OCI-LY7 (cell line): ENCODE measurements at regions not wholly inside any gene's neighbourhood (a gene's known extent, or its start where the extent isn't known, plus 50 kb on each side); places are given as distances from the start of the nearest gene placed in this dataset.
"Not testable (repeated sequence)": the region's sequence is repeated elsewhere in the genome, so short reads cannot be mapped to it uniquely, and the experiment has no call there.

Source experiments
- BruUV-seq: library from RNA; stranded (reverse); fragments of 400-500 nt; replicated peaks from 2 replicates; lab custom pipeline; 2021; lab: Mats Ljungman, UMichigan
- CTCF ChIA-PET: fragments of 300-600 bp; sonication (Branson Sonifier 250); formaldehyde crosslinking; loops from one replicate; lab custom pipeline; 2022; ENCODE audit warnings: antibody characterized with exemption; ENCODE audit not compliant: unreplicated experiment; lab: Charles Lee
- POLR2A ChIA-PET: fragments of 300-600 bp; sonication (Branson Sonifier 250); formaldehyde crosslinking; loops from one replicate; lab custom pipeline; 2022; ENCODE audit warnings: antibody characterized with exemption; lab: Charles Lee
- DNase-seq: peaks from one replicate; pipeline ENCODE4 v3.0.0-alpha.2; 2015; ENCODE audit warnings: low spot score
- H2AFZ ChIP-seq: fragments of 200-600 bp; sonication (generic), shearing (Covaris generic); 2 replicates; pipeline ENCODE4 v1.6.1; 2014; ENCODE audit warnings: mild to moderate bottlenecking, antibody characterized with exemption, low read length, moderate library complexity
- H3K27ac ChIP-seq: fragments of 200-600 bp; sonication (generic); 2 replicates; pipeline ENCODE4 v1.5.1; 2014; ENCODE audit warnings: mixed run types, low read depth, mild to moderate bottlenecking, moderate library complexity, low read length, inconsistent platforms; ENCODE audit not compliant: poor library complexity, severe bottlenecking
- H3K36me3 ChIP-seq: fragments of 200-600 bp; sonication (generic); 2 replicates; pipeline ENCODE4 v1.6.1; 2014; ENCODE audit warnings: mild to moderate bottlenecking, antibody characterized with exemption, low read length, moderate library complexity, mixed read lengths; ENCODE audit not compliant: insufficient read depth
- H3K4me1 ChIP-seq: fragments of 200-600 bp; sonication (generic); 2 replicates; pipeline ENCODE4 v1.5.1; 2014; ENCODE audit warnings: mild to moderate bottlenecking, low read length; ENCODE audit not compliant: insufficient read depth, poor library complexity, severe bottlenecking
- H3K4me2 ChIP-seq: fragments of 200-600 bp; sonication (generic); 2 replicates; pipeline ENCODE4 v1.6.1; 2014; ENCODE audit warnings: mild to moderate bottlenecking, low read length
- H3K4me3 ChIP-seq: fragments of 200-600 bp; sonication (generic); 2 replicates; pipeline ENCODE4 v1.5.1; 2014; ENCODE audit warnings: mild to moderate bottlenecking, low read depth, low read length; ENCODE audit not compliant: poor library complexity, severe bottlenecking
- H3K79me2 ChIP-seq: fragments of 200-600 bp; sonication (generic); 2 replicates; pipeline ENCODE4 v1.6.1; 2016; ENCODE audit warnings: low read depth, mild to moderate bottlenecking, low read length, moderate library complexity, mixed read lengths; ENCODE audit not compliant: insufficient read depth
- H3K9me2 ChIP-seq: fragments of 200-600 bp; sonication (generic); 2 replicates; pipeline ENCODE4 v1.6.1; 2016; ENCODE audit warnings: mild to moderate bottlenecking, low read length, mixed read lengths; ENCODE audit not compliant: insufficient read depth
- H3K9me3 ChIP-seq: fragments of 200-600 bp; sonication (generic); 2 replicates; pipeline ENCODE4 v1.6.1; 2014; ENCODE audit warnings: mild to moderate bottlenecking, mixed run types, low read length, mixed read lengths
- H4K20me1 ChIP-seq: fragments of 200-600 bp; sonication (generic); 2 replicates; pipeline ENCODE4 v1.6.1; 2014; ENCODE audit warnings: mild to moderate bottlenecking, antibody characterized with exemption, low read length, moderate library complexity, mixed read lengths; ENCODE audit not compliant: insufficient read depth
- EZH2phosphoT487 ChIP-seq: fragments of 200-600 bp; sonication (generic); IDR thresholded peaks from 2 replicates; pipeline ENCODE4 v1.6.1; 2018; ENCODE audit warnings: low read depth, borderline replicate concordance, mild to moderate bottlenecking, mixed run types, antibody characterized with exemption, low read length, moderate library complexity, mixed read lengths
- intact Hi-C: fragments of 100-400 bp; cut with micrococcal nuclease; formaldehyde crosslinking; loops from one replicate; pipeline ENCODE4 v1.10.0; 2022; ENCODE audit not compliant: unreplicated experiment
- TF ChIP-seq, protein P1 (sequence below): fragments of 200-600 bp; sonication (generic); conservative IDR thresholded peaks from 2 replicates; pipeline ENCODE4 v1.5.1; 2014; ENCODE audit warnings: mild to moderate bottlenecking, antibody characterized with exemption, low read length, moderate library complexity, mixed read lengths

DNA sequence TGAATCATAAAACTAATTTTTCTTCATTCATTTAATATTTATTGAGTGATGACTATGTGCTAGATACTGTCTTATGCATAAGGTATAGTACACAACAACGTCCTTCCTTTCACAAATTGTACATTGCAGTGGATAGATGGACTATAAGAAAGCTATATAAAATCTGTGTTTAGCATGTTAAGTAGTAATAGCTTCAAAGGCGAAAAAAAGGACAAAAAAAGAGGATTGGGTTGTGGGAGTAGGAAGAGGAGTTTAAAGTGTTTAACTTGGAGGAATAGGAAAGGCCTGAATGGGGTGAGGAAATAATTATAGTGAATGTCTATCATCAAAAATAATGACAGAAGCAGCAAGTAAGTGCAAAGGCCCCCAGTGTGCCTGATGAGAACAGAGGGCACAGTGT is 565.4 kb upstream of the LUZP2 start:
- POLR2A ChIA-PET = no interaction called here

DNA sequence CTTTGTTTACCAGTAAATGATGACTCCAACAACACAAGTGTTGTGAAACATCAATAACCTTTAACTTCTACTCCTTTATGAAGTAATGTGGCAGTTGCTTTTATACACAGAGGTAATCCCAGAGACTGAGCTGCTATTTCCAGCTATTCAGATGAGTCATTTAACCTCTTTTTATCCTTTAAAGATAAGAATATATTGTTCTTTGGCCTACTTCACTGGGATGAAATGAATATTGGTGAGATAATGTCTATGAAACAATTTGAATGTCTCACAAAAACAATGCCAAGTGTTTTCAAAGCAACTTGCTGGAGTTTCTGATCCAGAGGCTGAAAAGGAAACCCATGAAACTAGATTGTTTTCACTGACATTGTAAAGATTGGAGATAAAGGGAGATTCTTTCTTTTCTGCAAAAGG is 564.4 kb upstream of the LUZP2 start:
- H3K4me1 ChIP-seq = no peaks in the 10 kb centered on the region
- POLR2A ChIA-PET = no interaction called here
- H3K4me3 ChIP-seq = no peak overlapping the region
- intact Hi-C loops = no loop called here
- no peaks in the 10 kb centered on the region for H3K79me2 ChIP-seq
- H4K20me1 ChIP-seq = no peaks in the 10 kb centered on the region
- BruUV-seq = no TSS peak
- H3K27ac ChIP-seq = no peak overlapping the region
- CTCF ChIA-PET = no interaction called here
- no peaks in the 10 kb centered on the region for H3K9me2 ChIP-seq
- no peaks in the 10 kb centered on the region for H3K9me3 ChIP-seq
- H2AFZ ChIP-seq = no peak overlapping the region
- H3K4me2 ChIP-seq = no peak overlapping the region
- TF ChIP-seq, protein P1, sequence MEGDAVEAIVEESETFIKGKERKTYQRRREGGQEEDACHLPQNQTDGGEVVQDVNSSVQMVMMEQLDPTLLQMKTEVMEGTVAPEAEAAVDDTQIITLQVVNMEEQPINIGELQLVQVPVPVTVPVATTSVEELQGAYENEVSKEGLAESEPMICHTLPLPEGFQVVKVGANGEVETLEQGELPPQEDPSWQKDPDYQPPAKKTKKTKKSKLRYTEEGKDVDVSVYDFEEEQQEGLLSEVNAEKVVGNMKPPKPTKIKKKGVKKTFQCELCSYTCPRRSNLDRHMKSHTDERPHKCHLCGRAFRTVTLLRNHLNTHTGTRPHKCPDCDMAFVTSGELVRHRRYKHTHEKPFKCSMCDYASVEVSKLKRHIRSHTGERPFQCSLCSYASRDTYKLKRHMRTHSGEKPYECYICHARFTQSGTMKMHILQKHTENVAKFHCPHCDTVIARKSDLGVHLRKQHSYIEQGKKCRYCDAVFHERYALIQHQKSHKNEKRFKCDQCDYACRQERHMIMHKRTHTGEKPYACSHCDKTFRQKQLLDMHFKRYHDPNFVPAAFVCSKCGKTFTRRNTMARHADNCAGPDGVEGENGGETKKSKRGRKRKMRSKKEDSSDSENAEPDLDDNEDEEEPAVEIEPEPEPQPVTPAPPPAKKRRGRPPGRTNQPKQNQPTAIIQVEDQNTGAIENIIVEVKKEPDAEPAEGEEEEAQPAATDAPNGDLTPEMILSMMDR = no peak
- no peak for TF ChIP-seq EZH2phosphoT487
- no peaks in the 10 kb centered on the region for H3K36me3 ChIP-seq
- DNase-seq = no peak

More for the DNA sequence above, 565.4 kb upstream of the LUZP2 start:
- TF ChIP-seq, protein P1 = no peak
- no peak for TF ChIP-seq EZH2phosphoT487
- Histone ChIP-seq H3K4me3 (no peak overlapping the region), H3K79me2 (no peaks in the 10 kb centered on the region), H3K4me1 (no peaks in the 10 kb centered on the region), H3K36me3 (no peaks in the 10 kb centered on the region), H3K9me2 (no peaks in the 10 kb centered on the region), H2AFZ (no peak overlapping the region), H3K9me3 (no peaks in the 10 kb centered on the region), H3K4me2 (no peak overlapping the region), H3K27ac (no peak overlapping the region), H4K20me1 (no peaks in the 10 kb centered on the region)
- CTCF ChIA-PET = no interaction called here
- intact Hi-C loops = no loop called here
- no TSS peak for BruUV-seq
- DNase-seq = no peak

DNA sequence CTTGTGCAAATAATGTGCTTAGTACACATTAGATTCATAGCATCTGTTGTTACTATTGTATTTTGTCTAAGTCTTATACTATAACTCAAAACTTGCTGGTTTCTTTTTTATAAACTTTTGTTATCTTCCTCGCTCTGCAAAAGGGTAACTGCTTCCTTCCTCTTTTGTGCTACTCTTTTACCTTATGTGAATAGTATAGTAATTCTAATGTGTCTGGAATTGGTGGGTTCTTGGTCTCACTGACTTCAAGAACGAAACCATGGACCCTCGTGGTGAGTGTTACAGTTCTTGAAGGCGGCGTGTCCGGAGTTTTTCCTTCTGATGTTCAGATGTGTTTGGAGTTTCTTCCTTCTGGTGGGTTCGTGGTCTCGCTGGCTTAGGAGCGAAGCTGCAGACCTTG is 563.1 kb upstream of the LUZP2 start:
- H3K36me3 ChIP-seq = no peaks in the 10 kb centered on the region
- no peaks in the 10 kb centered on the region for H4K20me1 ChIP-seq
- no peaks in the 10 kb centered on the region for H3K9me3 ChIP-seq
- CTCF ChIA-PET = no interaction called here
- H3K4me3 ChIP-seq = no peak overlapping the region
- no peaks in the 10 kb centered on the region for H3K79me2 ChIP-seq
- H2AFZ ChIP-seq = no peak overlapping the region
- no peak for DNase-seq
- intact Hi-C loops = no loop called here
- no peak overlapping the region for H3K4me2 ChIP-seq
- H3K27ac ChIP-seq = no peak overlapping the region
- no peaks in the 10 kb centered on the region for H3K9me2 ChIP-seq
- POLR2A ChIA-PET = no interaction called here
- no peak for TF ChIP-seq EZH2phosphoT487
- TF ChIP-seq, protein P1 = no peak
- no TSS peak for BruUV-seq
- no peaks in the 10 kb centered on the region for H3K4me1 ChIP-seq

DNA sequence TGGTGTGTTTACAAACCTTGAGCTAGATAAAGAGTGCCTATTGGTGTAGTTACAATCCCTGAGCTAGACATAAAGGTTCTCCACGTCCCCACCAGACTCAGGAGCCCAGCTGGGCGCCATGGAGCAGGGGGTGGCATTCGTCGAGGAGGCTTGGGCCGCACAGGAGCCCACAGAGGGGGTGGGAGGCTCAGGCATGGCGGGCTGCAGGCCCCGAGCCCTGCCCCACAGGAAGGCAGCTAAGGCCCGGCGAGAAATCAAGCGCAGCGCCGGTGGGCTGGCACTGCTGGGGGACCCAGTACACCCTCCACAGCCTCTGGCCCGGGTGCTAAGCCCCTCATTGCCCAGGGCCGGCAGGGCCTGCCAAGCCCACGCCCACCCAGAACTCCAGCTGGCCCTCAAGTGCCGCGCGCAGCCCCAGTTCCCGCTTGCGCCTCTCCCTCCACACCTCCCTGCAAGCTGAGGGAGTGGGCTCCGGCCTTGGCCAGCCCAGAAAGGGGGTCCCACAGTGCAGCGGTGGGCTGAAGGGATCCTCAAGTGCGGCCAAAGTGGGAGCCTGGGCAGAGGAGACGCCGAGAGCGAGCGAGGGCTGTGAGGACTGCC is 562.1 kb upstream of the LUZP2 start:
- H3K79me2 ChIP-seq, H2AFZ ChIP-seq, CTCF ChIA-PET, H3K4me3 ChIP-seq, H3K27ac ChIP-seq, BruUV-seq, DNase-seq, POLR2A ChIA-PET, H3K9me2 ChIP-seq, H3K36me3 ChIP-seq, H3K9me3 ChIP-seq, H4K20me1 ChIP-seq, H3K4me2 ChIP-seq, H3K4me1 ChIP-seq, intact Hi-C loops: not testable (repeated sequence)
